NCI-H82 (cell line): ENCODE measurements at regions not wholly inside any gene's neighbourhood (a gene's known extent, or its start where the extent isn't known, plus 50 kb on each side); places are given as distances from the start of the nearest gene placed in this dataset.
A peak's percentile ranks its signal among the peaks of the same experiment; 100 is the strongest.

ENCODE experiments used
- DNase-seq: peaks from one replicate; lab custom pipeline; 2025; lab: John Stamatoyannopoulos, UW

GRCh38 chr16:85971902-85972638 is 73.1 kb downstream of the IRF8 start:
- no peak for DNase-seq

GRCh38 chr16:85974428-85975375 is 75.7 kb downstream of the IRF8 start:
- no peak for DNase-seq

GRCh38 chr16:85975451-85975981 is 76.6 kb downstream of the IRF8 start:
- DNase-seq = no peak

GRCh38 chr16:85978291-85978775 is 79.4 kb downstream of the IRF8 start:
- no peak for DNase-seq

- DNase-seq = no peak
Measured at GRCh38 chr16:85978976-85979375, 80.0 kb downstream of the IRF8 start.

- peak; percentile 19 for DNase-seq
Measured at GRCh38 chr16:85979605-85980004, 80.6 kb downstream of the IRF8 start.

- no peak for DNase-seq
Measured at GRCh38 chr16:85980686-85981085, 81.7 kb downstream of the IRF8 start.

GRCh38 chr16:85981826-85982562 is 83.0 kb downstream of the IRF8 start:
- DNase-seq = no peak

GRCh38 chr16:85982563-85982939 is 83.6 kb downstream of the IRF8 start:
- no peak for DNase-seq

GRCh38 chr16:85983064-85983463 is 84.1 kb downstream of the IRF8 start:
- no peak for DNase-seq

GRCh38 chr16:85983606-85984230 is 84.8 kb downstream of the IRF8 start:
- DNase-seq = no peak

- no peak for DNase-seq
Measured at GRCh38 chr16:85984231-85984880, 85.4 kb downstream of the IRF8 start.

- no peak for DNase-seq
Measured at GRCh38 chr16:85984947-85985451, 86.0 kb downstream of the IRF8 start.

GRCh38 chr16:85986931-85987749 is 88.2 kb downstream of the IRF8 start:
- peak; percentile 29 for DNase-seq

GRCh38 chr16:85987750-85988078 is 88.8 kb downstream of the IRF8 start:
- no peak for DNase-seq

GRCh38 chr16:85988306-85988705 is 89.3 kb downstream of the IRF8 start:
- no peak for DNase-seq

- no peak for DNase-seq
Measured at GRCh38 chr16:85988723-85989313, 89.9 kb downstream of the IRF8 start.

GRCh38 chr16:85989376-85989775 is 90.4 kb downstream of the IRF8 start:
- no peak for DNase-seq

GRCh38 chr16:85989863-85990643 is 91.1 kb downstream of the IRF8 start:
- no peak for DNase-seq
